Parathyroid adenoma (tissue), 2 donors: ENCODE measurements at regions not wholly inside any gene's neighbourhood (a gene's known extent, or its start where the extent isn't known, plus 50 kb on each side); places are given as distances from the start of the nearest gene placed in this dataset.

Source experiments
- H2AFZ ChIP-seq: fragments of 300-600 bp; sonication (generic); one replicate; pipeline ENCODE4 v1.7.0; 2017; ENCODE audit warnings: antibody characterized with exemption, mild to moderate bottlenecking
- H3K27ac ChIP-seq: fragments of 300-600 bp; sonication (generic); one replicate; pipeline ENCODE4 v1.7.0; 2017
- H3K27me3 ChIP-seq: fragments of 300-600 bp; sonication (generic); one replicate; pipeline ENCODE4 v1.7.0; 2017; ENCODE audit warnings: low read length; ENCODE audit not compliant: control insufficient read depth, insufficient read depth
- H3K36me3 ChIP-seq: fragments of 300-600 bp; sonication (generic); one replicate; pipeline ENCODE4 v1.7.0; 2017; ENCODE audit warnings: low read length; ENCODE audit not compliant: control insufficient read depth, insufficient read depth
- H3K4me1 ChIP-seq: fragments of 300-600 bp; sonication (generic); one replicate; pipeline ENCODE4 v1.7.0; 2017; ENCODE audit warnings: control low read depth
- H3K4me2 ChIP-seq: fragments of 300-600 bp; sonication (generic); one replicate; pipeline ENCODE4 v1.7.0; 2017; ENCODE audit warnings: low read length
- H3K4me3 ChIP-seq: fragments of 300-600 bp; sonication (generic); one replicate; pipeline ENCODE4 v1.7.0; 2017; ENCODE audit warnings: low read depth, low read length
- H3K79me2 ChIP-seq: fragments of 300-600 bp; sonication (generic); one replicate; pipeline ENCODE4 v1.7.0; 2017; ENCODE audit warnings: control low read depth
- H3K9ac ChIP-seq: fragments of 300-600 bp; sonication (generic); one replicate; pipeline ENCODE4 v1.7.0; 2017; ENCODE audit warnings: mild to moderate bottlenecking
- H3K9me3 ChIP-seq: fragments of 300-600 bp; sonication (generic); one replicate; pipeline ENCODE4 v1.7.0; 2017; ENCODE audit warnings: low read length; ENCODE audit not compliant: control insufficient read depth
- CTCF ChIP-seq: fragments of 300-600 bp; sonication (generic); IDR thresholded peaks from one replicate; pipeline ENCODE4 v1.7.0; 2017; ENCODE audit warnings: antibody characterized with exemption, mild to moderate bottlenecking
- donor health status: primary hyperparathyroidism.

GRCh38 chr3:42014458-42014920, 52.6 kb upstream of the ULK4 start:
- Histone ChIP-seq H3K4me1 (peaks cover 7% of the 10 kb centered on the region), H3K27ac (peak overlapping the region; percentile 34), H3K27me3 (no peaks in the 10 kb centered on the region), H2AFZ (peak overlapping the region; percentile 70), H3K9ac (peak overlapping the region; percentile 34), H3K4me3 (peak overlapping the region; percentile 84), H3K79me2 (peaks cover 20% of the 10 kb centered on the region), H3K9me3 (no peaks in the 10 kb centered on the region), H3K36me3 (no peaks in the 10 kb centered on the region), H3K4me2 (peak overlapping the region; percentile 99)
- TF ChIP-seq CTCF, result no peak

GRCh38 chr3:42013691-42014457, 52.0 kb upstream of the ULK4 start:
- H3K27ac ChIP-seq, result peak overlapping the region; percentile 34
- H3K4me3 ChIP-seq, result peak overlapping the region; percentile 84
- H3K4me1 ChIP-seq, result peaks cover 3% of the 10 kb centered on the region
- H3K36me3 ChIP-seq, result no peaks in the 10 kb centered on the region
- no peaks in the 10 kb centered on the region for H3K27me3 ChIP-seq
- TF ChIP-seq CTCF, result peak; percentile 26
- no peaks in the 10 kb centered on the region for H3K9me3 ChIP-seq
- H3K79me2 ChIP-seq, result peaks cover 20% of the 10 kb centered on the region
- H3K9ac ChIP-seq, result peak overlapping the region; percentile 34
- peak overlapping the region; percentile 70 for H2AFZ ChIP-seq
- H3K4me2 ChIP-seq, result peak overlapping the region; percentile 99

- no peak overlapping the region for H3K9ac ChIP-seq
These were observed 51.2 kb upstream of the ULK4 start for GRCh38 chr3:42012935-42013690.

GRCh38 chr3:42012383-42012934, 50.6 kb upstream of the ULK4 start:
- H3K4me3 ChIP-seq, result peak overlapping the region; percentile 67
- TF ChIP-seq CTCF, result no peak
- H3K9me3 ChIP-seq, result no peaks in the 10 kb centered on the region
- no peaks in the 10 kb centered on the region for H3K27me3 ChIP-seq
- H3K4me2 ChIP-seq, result peak overlapping the region; percentile 61
- H3K36me3 ChIP-seq, result no peaks in the 10 kb centered on the region
- H3K9ac ChIP-seq, result no peak overlapping the region
- peaks cover 13% of the 10 kb centered on the region for H3K79me2 ChIP-seq
- peak overlapping the region; percentile 88 for H3K27ac ChIP-seq
- H2AFZ ChIP-seq, result peak overlapping the region; percentile 97
- no peaks in the 10 kb centered on the region for H3K4me1 ChIP-seq

More at GRCh38 chr3:42012935-42013690, 51.2 kb upstream of the ULK4 start:
- H3K4me3 ChIP-seq, result peak overlapping the region; percentile 67
- H3K36me3 ChIP-seq, result no peaks in the 10 kb centered on the region
- peaks cover 13% of the 10 kb centered on the region for H3K79me2 ChIP-seq
- TF ChIP-seq CTCF, result peak; percentile 9
- peak overlapping the region; percentile 88 for H3K27ac ChIP-seq
- H2AFZ ChIP-seq, result peak overlapping the region; percentile 97
- peak overlapping the region; percentile 61 for H3K4me2 ChIP-seq
- H3K4me1 ChIP-seq, result no peaks in the 10 kb centered on the region
- no peaks in the 10 kb centered on the region for H3K9me3 ChIP-seq
- H3K27me3 ChIP-seq, result no peaks in the 10 kb centered on the region
